HG03558 (cell line): ENCODE measurements at regions not wholly inside any gene's neighbourhood (a gene's known extent, or its start where the extent isn't known, plus 50 kb on each side); places are given as distances from the start of the nearest gene placed in this dataset.
A peak's percentile ranks its signal among the peaks of the same experiment; 100 is the strongest.
"Not testable (repeated sequence)": the region's sequence is repeated elsewhere in the genome, so short reads cannot be mapped to it uniquely, and the experiment has no call there.

Experiments
- ATAC-seq: cut with Tn5 transposase; IDR thresholded peaks from one replicate; pipeline ENCODE4 v1.9.1; 2021; ENCODE audit warnings: moderate number of reproducible peaks; ENCODE audit not compliant: unreplicated experiment; ENCODE audit errors: extremely low read depth

DNA sequence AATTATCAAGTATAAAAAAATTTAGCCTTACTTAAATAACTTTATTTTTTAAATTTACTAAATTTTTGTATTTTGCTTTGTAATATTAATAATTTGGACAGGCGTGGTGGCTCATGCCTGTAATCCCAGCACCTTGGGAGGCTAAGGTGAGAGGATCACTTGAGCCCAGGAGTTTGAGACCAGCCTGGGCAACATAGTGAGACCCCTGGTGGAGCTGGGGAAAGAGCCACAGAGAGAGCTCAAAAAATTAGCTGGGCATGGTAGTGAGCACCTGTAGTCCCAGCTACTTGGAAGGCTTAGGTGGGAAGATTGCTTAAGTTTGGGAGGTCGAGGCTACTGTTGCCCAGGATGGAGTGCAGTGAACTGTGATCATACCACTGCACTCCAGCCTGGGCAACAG, 143.5 kb downstream of the B3GNT2 start:
- ATAC-seq = no peak

DNA sequence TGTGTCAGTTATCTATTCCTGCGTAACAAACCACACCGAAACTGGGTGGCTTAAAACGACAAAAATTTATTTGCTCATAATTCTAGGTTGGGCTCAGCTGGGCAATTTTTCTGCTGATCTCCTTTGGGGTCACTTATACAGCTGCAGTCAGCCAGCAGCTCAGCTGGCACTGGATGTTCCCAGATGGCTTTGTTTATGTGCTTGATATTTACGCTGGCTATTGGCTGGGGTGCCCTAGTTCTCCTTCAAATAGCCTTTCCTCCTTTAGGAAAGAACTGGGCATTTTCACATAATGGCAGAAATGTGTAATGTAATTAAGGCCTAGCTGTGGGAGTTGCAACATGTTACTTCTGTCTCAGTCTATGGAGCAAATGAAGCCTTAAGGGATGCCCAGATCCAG, 142.2 kb downstream of the B3GNT2 start:
- no peak for ATAC-seq

DNA sequence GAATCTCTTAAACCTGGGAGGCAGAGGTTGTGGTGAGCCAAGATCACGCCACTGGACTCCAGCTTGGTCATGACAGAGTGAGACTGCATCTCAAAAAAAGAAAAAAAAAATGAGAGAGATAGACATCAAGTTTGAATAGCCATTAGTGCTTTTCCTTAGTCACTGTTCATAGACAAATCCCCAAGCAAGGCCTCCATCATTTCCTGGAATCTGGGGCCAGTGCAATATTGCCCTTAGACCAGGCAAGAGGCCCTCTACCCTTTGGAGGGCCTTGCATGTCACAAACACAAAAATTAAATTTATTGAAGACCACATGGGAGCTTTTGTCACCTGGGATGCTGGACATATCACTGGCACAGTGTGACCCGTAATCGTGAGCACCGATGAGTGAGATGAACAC, 141.5 kb downstream of the B3GNT2 start:
- no peak for ATAC-seq

DNA sequence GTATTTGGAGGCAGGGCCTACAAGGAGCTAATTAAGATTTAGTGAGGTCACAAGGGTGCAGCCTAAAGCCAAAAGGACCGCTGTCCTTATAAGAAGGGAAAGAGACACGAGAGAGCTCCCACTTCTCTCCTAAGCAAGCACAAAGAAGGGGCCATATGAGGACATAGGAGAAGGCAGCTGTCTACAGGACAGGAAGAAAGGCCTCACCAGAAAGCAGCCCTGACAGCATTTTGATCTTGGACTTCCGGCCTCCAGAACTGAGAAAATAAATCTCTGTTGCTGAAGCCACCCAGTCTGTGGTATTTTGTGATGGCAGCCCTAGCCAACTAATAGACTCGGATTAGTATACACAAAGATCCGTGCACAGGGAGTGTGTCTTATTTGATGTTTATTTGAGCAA, 139.7 kb downstream of the B3GNT2 start:
- ATAC-seq = no peak

DNA sequence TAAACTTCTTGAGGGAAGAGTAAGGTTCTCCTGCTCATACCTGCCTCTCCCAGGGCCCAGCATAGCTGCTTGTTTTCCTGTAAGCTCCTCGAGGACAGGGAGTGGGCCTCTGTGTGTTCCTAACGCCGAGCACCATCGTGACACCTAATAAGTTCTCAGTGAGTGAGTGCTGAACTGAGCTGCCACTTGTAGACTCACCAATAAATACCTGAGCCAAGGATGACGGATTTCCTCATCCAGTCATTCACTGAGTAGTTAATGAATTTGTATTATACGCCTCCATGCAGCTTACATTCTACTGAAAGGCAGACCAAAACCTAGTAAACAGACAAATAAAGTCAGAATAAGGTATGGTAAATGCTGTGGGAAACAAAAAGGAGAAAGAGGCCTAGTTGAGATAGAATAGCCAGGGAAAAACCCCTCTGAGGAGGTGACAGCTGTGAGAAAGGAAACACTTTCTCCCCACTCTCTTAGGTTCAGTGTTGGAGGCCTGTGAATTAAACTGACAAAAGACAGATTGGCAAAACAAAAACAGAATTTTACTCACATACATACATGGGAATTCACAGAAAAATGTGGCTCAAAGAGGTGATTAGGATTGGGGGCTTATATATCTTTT, 138.6 kb downstream of the B3GNT2 start:
- ATAC-seq = peak; percentile 67

DNA sequence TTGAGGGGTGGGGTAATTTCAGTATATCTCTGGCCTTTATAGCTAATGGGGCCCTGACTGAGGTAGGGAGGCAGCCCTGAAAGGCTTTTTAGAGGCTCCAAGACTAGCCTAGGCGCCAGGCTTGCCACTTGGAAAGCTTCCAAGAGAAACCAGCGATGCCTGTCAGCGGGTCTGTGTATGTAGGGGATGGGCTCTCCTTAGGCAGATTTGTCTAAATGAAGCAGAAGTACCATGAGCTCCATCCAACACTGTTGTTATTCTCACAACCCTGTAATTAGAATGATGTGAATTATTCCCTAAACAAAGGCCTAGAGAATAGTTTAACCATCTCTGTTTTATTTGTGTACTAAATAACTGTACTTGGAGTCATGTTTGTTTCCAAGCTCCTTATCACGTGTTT, 138.1 kb downstream of the B3GNT2 start:
- ATAC-seq = no peak

DNA sequence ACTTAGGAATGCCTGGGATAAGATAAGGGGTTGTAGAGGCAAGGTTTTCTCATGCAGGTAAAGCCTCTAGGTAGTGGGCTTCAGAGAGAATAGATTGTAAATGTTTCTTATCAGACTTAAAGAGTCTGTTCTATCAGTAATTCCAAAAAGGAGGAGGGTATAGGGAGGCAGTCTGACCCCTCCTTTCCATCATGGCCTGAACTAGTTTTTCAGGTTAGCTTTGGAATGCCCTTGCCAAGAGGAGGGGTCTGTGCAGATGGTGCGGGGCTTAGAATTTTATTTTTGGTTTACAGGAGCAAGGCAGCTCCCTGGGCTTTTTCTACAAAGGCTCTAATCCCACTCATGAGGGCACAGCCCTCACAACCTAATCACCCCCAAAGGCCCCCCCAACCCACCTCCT, 135.0 kb downstream of the B3GNT2 start:
- no peak for ATAC-seq

DNA sequence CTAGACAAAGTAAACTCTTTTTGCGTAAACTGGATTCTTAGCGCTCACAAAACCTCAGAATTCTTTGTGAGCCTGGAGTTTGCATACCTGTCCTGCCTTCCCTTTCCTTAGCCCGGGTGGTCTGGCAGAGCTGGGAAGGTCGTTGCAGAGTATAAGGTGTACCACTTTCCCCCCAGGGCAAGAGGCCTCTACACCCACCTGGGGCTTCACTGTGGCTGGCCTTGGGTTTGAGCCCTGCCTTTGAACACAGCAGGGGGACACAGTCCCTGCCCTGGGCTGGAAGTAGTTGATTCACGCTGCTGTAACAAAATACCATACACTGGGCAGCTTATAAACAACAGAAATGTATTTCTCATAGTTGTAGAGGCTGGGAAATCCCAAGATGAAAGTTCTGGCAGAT, 133.9 kb downstream of the B3GNT2 start:
- no peak for ATAC-seq

DNA sequence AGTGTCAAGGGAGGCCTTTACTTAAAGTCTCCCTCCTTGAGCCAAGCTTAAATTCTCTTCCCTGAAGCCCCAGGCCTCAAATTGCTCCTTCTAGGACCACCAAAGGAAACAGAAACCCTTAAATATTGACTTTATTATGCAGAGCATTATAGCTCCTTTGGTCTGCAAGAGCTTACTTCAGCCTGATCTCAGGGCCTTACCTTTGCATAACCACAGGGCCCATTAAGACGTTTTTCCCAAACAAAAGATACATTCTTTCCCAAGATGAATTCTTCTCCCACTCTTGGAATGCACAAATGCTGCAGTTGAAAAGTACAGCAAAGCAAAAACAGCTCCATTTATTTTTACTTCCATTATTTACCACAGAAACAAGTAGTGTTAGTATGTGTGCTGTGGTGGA, 130.8 kb downstream of the B3GNT2 start:
- ATAC-seq = no peak

DNA sequence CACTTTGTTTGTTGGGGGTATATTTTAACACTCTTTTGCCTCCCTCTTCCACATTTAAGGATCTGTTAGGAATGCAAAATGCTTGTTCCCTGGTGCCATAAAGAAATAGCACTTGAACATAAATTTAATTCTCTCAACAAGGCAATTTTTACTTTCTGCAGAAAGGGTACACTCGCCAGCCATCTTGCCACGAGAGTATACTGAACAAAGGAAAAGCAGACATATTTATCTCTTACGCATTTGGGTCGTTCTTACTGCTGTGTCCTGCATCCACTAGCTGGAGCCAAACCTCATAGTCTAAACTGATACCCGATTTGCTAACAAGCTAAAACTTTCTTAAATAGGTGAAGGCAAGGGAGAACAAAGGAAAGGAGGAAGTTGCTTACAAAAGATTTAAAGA, 129.5 kb downstream of the B3GNT2 start:
- no peak for ATAC-seq

DNA sequence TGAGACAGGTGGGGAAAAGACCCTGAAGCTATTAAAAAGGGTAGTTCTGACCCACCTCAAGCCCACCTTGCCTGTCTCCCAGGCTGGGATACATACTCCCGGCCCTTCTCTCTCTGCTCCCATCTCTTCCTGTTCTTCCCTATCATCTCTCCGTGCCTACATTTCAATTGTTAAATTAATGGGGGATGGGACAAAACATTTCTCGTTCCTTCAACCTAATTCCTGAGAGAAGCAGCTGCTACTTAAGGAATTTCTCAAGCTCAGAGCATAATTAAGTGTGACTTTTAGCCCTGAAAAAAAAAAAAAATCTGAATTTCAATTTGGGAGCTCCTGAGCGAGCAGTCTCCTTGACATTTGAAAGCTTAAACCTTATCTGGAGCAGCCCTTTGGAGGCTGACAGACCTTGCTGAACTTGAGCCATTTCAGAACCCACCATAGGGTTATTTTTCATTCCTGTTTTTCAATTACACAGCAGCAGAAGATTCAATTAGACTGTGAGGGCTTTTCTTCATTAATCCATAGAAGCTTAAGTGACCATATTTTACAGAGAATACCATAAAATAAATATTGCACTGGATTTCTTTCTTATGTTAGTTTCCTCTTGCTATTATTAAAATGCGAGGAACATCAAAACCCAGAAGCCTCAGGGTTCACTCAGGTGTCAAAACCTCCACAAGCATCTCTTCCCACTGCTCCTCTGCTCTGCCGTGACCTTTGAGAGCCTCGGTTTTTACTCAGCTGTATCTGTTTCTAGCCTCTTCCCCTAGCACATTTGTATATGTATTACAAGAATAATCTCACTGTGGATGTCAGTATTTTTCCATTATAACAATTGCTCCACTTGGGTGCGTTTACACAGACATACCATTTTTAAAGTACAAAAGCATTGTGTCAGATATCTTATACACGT, 125.7 kb downstream of the B3GNT2 start:
- ATAC-seq = no peak

DNA sequence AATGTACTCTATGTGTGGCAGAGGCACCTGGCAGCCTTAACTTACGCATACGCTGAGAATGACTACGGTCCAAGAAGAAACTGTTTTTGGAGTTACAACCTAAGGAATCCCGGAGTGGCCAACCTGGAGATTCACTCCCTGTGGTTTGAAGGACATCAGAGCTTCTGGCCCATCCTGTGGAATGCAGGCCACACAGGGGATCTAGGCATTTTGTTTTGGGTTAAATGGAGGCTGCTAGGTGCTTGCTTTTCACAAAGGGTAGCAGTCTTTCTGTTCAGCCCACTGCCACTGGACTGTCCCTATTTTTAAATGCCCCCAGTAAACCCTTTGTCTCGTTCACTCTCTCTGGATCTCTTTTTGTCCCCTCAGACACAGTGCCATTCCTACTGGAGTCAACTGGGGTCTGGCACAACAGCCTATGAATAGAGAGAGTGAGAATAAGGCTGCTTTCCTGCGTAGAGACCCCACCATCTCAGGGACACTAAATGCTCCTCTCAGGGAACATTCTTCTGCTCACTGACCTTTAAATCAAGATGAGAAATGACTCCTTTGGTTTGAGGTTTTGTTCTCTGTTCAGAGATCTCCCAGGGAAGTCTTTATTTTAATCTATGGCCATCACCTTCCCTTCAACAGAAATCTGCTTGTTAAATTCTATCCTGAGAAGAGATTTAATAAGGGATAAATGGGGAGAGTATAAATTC, 124.9 kb downstream of the B3GNT2 start:
- no peak for ATAC-seq

DNA sequence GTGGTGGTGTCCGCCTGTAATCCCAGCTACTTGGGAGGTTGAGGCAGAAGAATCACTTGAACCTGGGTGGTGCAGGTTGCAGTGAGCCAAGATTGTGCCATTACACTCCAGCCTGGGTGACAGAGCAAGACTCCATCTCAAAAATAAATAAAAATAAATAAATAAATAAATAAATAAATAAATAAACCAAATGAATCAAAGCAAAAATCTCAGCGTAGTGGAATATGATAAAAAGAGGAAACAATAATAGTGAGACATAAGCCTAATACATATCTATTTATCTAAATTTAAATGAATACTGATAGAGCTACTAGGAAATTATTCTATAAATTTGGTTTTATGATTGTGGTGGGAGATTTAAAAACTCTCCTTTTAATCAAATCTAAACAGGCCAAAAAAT, 124.2 kb downstream of the B3GNT2 start:
- not testable (repeated sequence) for ATAC-seq

DNA sequence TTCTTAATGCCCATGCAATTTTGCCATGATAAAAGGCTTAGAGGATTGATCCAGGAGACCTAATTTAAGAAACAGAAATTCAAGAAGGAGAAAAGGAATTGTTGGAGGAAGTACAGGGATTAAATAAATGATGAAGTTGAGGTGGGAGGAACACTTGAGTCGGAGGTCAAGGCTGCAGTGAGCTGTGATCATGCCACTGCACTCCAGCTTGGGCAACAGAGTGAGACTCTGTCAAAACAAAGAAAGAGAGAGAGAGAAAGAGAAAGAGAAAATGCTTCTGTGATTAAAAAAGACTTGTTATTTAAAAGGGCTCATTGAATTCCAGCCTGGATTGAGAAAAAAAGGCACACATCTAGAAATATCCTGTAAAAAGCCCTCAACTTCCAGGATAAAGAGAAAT, 123.2 kb downstream of the B3GNT2 start:
- ATAC-seq = no peak

DNA sequence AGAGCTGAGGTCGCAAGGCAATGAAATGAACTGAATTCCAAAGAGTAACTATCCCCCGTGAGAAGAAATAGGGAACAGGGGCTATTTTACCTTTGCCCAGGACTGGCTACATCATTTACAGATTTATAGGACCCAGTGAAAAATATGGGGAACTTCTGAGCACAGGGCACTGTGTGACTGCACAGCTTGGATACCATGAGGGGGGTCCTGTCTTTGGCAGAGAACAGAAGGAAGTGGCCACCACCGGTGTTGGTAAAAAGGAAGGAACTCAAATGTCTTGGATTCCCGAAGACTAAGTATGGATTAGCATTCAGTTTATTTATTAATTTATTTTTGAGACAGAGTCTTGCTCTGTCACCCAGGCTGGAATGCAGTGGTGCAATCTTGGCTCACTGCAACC, 119.6 kb downstream of the B3GNT2 start:
- no peak for ATAC-seq

DNA sequence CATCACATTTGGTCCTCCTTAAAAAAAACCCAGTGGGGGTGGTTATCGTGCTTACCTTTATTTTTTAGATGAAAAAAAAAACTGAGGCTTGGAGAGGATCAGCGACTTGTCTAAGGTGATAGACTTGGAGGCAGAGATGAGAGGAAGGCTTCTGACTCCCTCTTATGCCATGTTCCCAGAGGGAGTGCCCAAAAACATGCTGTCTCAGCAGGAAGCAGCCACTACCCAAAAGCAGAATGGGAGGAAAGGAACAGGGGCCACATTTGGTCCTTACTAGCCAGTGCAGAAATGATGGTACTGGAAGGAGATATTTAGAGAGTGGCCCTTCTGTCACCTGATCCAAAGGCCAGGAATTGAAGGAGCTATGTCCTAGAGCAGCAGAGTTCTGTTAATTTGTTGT, 118.4 kb downstream of the B3GNT2 start:
- no peak for ATAC-seq

DNA sequence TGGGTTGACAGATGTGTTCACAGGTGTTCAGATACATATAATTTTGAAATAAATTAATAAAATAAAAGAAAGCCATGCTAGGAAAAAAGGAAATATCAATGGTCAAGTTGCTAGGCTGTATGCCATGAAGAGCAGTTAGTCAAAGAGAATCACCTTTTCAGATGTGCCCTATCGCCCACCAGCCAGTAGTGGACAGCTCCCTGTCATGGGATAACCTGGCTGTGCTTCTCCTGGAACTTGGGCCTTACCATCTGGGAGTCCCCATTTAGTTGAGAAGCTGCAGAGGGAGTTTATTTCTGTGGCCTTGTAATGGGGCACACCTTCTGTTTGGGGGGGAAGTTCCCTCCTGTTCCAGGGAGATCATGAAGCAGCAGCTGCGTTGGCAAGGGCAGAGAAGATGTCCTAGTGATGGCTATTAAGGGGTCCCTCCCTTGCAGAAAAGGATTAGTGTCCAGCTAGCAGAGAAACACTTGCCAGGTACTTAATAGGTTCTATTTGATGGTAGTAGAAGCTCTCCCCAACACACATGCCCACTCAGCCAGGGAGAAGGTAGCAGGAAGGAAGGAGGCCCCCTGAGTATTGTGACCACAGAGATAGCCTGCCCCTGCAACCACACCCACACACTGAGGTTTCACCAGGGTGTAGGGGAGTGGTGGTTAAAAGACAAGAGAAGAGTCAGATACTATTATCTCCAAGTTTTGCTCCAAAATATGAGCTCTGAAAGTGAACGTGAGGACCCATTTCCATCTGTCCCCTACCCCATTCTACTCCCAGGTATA, 117.7 kb downstream of the B3GNT2 start:
- ATAC-seq = peak; percentile 43

DNA sequence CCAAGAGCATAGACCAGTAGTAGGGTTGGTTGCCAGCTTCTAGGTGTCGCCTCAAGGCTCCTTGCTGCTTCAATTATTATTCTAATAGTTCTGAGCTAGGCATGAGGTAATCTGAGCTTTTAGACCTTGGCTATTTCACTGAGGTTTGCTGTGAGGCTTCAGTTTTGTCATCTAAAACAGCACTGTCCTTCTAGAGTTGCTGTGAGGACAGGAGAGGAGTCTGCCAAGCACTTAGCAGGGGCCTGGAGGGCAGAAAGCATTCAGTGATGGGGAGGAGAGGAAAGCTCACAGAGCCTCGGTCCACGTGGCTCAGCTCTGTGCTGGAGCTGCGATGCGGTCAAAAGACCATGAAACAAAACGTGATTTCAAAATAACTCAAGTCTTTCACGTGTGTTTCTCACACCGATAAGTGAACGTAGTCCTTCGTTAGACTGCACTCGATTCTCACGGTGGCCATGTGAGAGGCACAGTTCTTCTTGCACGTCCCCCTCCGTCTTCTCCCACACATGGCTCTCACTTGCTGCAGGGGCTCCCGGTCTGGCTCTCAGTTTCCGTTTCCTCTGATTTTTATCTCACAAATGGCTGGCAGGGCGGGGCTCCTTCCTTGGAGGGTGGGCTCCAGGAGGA, 113.7 kb downstream of the B3GNT2 start:
- peak; percentile 30 for ATAC-seq

DNA sequence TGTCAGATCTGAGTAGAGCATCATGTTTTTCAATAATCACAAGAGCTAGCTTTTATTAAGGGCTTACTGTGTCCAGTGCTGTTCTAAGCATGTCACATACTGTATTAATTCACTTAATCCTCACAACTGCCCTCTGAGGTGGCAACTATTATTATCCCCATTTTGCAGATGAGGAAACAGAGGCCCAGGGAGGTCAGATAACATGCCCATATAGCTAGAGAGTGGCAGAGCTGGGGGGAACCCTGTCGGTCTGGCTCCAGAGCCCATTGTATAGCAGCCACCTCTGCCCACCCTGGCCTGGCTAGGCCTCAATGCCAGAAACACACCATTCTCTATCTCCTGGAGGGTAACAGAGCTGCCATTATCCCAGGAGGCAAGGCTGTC, 113.2 kb downstream of the B3GNT2 start:
- no peak for ATAC-seq
